ENCODE measurements at regions not wholly inside any gene's neighbourhood (a gene's known extent, or its start where the extent isn't known, plus 50 kb on each side); places are given as distances from the start of the nearest gene placed in this dataset.
"Not testable (repeated sequence)": the region's sequence is repeated elsewhere in the genome, so short reads cannot be mapped to it uniquely, and the experiment has no call there.

DNA sequence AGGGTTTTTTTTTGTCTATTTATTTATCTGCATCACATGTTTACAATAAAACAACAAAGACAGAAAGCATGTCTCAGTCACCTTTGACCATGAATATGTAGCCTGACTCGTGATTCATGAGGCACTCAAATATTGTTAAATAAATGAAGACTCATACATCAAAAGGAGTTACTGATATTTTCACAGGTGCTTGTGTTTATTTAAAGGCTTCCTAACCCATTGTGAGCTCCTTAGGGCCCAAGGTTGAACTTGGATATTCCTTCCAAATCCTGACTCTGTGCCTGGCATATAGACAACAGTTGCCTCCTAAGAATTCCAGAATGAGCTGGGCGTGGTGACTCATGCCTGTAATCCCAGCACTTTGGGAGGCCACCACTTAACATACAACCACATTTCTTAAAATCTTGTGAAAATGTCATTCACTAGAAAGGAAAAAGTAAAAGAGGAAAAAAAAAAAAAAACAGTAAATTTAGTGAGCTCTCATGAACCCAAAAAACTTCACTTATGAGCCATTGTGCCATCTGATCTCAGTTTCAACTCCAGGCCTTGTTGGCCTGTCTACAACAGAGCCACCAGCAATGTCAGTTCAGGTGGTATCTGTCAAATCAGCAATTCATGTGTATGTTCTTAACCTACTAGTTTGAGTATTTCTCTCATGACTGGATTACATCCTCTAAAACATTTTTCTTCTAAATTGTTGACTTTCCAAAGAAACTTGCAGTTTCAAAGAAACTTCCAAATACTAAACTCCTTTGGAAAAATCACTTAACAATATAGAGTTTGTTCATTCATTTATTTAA is 162.7 kb upstream of the MARCKS start:
- DNase-seq: no peak

GRCh38 chr6:113695516-113695915 is 161.6 kb upstream of the MARCKS start:
- no peak for DNase-seq

GRCh38 chr6:113696960-113697359 is 160.2 kb upstream of the MARCKS start:
- no peak for DNase-seq

DNA sequence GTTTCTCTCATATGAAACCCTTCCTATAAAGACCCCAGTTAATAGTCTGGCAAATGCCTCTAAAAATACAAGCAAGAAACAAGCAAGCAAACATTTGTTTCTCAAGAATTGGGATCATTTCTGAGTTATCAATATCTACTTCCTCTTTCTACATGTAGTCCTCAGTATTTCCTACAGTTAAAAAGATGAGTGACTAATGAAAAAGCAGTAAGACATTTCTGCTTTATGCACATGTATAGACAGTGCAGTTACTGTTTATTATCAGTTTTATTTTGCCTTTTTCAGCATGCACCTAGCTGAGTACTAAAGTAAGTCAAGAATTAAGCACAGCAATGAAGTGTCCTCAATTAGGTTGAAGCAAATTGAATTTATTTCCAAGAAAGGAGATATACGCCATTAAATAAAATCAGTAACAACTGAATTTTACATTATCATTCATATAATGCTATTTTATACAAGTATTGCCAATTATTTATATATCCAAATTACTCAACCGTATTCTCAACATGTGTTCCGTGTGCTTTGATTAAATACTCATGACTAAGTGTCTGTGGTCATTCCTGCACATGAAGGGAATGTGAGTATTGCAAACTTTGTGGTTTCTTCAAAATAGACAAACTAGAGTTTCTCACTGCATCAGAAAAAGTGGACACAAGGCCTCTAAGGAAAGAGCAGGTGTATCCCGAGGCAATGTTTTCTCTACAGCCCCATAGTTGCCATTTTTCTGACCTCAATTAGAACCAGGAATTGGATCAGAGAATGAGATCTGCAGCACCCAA is 159.3 kb upstream of the MARCKS start:
- no peak for DNase-seq

GRCh38 chr6:113699239-113699638 is 157.9 kb upstream of the MARCKS start:
- no peak for DNase-seq

- no peak for DNase-seq
Observed at GRCh38 chr6:113701552-113702254, 155.4 kb upstream of the MARCKS start.

DNA sequence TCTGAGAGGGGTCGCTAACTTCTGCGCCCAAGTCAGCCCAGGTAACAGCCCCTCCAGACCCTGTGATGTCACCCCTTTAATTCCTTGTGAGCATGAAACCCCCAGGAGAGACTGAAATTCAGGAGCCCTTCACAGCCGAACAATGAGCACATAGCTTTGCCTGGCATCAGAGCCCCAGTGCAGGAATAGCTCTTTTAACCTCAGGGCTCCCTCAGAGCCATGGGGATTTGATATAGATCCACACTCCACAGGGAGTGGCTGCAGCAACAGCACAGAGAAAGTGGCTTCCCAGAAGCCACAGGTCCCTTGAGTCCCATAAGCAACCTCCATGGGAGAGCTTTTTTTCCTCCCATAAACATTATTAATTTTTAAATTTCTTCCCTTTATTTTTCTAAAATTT is 150.0 kb upstream of the MARCKS start:
- no peak for DNase-seq

GRCh38 chr6:113709936-113710509 is 147.1 kb upstream of the MARCKS start:
- no peak for DNase-seq

- no peak for DNase-seq
Observed at GRCh38 chr6:113713665-113714064, 143.5 kb upstream of the MARCKS start.

DNA sequence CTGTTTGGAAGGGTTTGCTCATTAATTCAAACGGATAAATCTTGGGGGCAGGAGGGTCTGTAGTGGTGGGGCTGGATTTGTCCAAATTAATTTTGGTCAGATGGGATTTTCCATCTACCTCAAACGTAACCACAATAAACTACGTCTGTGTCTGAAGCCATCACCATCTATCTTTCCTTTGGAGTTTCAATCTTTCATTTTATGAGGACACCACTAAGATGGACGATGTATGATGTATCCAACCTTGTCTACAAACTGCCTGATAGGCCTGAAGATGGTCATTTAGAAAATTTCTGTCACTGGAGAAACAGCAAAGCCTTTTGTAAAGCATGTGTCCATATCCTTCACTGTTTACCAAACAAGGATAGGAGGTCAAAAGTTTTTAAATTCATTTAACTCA is 138.6 kb upstream of the MARCKS start:
- DNase-seq: no peak

GRCh38 chr6:113719064-113719463 is 138.1 kb upstream of the MARCKS start:
- no peak for DNase-seq

GRCh38 chr6:113719545-113719944 is 137.6 kb upstream of the MARCKS start:
- DNase-seq: no peak

- DNase-seq: no peak
Observed at GRCh38 chr6:113723182-113723581, 134.0 kb upstream of the MARCKS start.

DNA sequence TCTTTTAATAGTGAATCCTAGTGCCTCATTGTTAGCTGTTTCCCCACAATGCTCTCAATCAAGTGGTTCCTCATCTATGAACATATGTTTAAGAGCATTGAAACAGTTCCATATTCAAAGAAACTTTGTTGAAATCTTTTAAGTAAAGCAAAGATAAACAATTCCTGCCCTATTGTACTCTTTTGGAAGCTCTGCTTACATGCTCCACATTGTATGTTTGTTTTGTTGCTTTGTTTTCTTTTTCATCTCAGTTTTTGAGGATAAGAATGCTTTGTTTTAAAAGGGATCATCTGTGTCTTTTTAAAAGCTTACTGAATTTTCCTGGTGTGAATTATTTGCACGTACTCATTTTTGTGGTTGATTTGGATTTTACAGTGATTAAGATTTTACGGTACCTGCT is 132.2 kb upstream of the MARCKS start:
- not testable (repeated sequence) for DNase-seq

GRCh38 chr6:113731541-113731940 is 125.6 kb upstream of the MARCKS start:
- no peak for DNase-seq

DNA sequence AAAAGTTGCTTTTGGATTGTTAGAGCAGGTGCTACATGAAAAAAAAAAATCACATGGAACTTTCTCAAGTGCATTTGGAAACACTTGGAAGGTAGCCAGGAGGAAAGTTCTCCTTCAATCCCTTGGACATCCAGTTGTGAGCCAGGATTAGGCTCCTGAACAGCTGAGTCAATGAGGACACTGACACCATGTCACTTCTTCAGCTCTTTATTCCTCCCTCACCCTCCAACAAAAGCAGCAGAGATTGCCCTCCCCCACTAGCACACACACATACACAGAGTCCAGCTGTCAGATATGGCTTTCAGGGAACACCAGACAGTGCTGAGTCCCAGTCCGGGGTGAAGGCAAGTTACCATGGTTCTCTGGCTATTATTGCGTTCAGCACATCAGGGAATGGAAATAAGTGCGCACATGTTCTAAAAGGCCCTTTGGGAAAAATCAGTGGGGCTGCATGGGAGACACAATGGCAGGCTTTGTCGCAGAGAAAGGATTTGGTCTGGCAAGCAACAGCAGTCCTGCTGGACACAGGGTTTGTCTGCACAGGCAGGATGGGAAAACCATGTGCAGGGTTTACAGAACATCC is 124.7 kb upstream of the MARCKS start:
- DNase-seq: no peak

- no peak for DNase-seq
Observed at GRCh38 chr6:113733381-113733780, 123.8 kb upstream of the MARCKS start.

GRCh38 chr6:113734982-113735381 is 122.2 kb upstream of the MARCKS start:
- DNase-seq: no peak

- DNase-seq: no peak
Observed at GRCh38 chr6:113735491-113735890, 121.7 kb upstream of the MARCKS start.

- no peak for DNase-seq
Observed at GRCh38 chr6:113736978-113737377, 120.2 kb upstream of the MARCKS start.

GRCh38 chr6:113739041-113739655 is 118.0 kb upstream of the MARCKS start:
- DNase-seq: no peak

- DNase-seq: no peak
Observed at GRCh38 chr6:113741651-113742050, 115.5 kb upstream of the MARCKS start.
